Activated CD4-positive, alpha-beta T cell treated with anti-CD3 and anti-CD28 coated beads, Interleukin-2, amount 10 ng/mL, durations not matched to agents 24 days and 14 days (primary cell): ENCODE measurements at regions not wholly inside any gene's neighbourhood (a gene's known extent, or its start where the extent isn't known, plus 50 kb on each side); places are given as distances from the start of the nearest gene placed in this dataset.
"Not testable (repeated sequence)": the region's sequence is repeated elsewhere in the genome, so short reads cannot be mapped to it uniquely, and the experiment has no call there.

Source experiments
- DNase-seq: peaks from one replicate; pipeline ENCODE4 v3.0.0; 2022
- H3K27ac Mint-ChIP-seq: one replicate; pipeline ENCODE4 v1.8.0; 2022; ENCODE audit warnings: mild to moderate bottlenecking, mixed read lengths
- H3K27me3 Mint-ChIP-seq: one replicate; pipeline ENCODE4 v1.8.0; 2022; ENCODE audit warnings: mixed read lengths
- H3K36me3 Mint-ChIP-seq: one replicate; pipeline ENCODE4 v1.8.0; 2022; ENCODE audit warnings: low read depth, mild to moderate bottlenecking, mixed read lengths
- H3K4me1 Mint-ChIP-seq: one replicate; pipeline ENCODE4 v1.8.0; 2021; ENCODE audit warnings: mixed read lengths
- H3K4me3 Mint-ChIP-seq: one replicate; pipeline ENCODE4 v1.8.0; 2022; ENCODE audit warnings: mild to moderate bottlenecking, moderate library complexity, mixed read lengths
- H3K9me3 Mint-ChIP-seq: one replicate; pipeline ENCODE4 v1.8.0; 2021; ENCODE audit warnings: mixed read lengths
- intact Hi-C: fragments of 100-400 bp; cut with micrococcal nuclease; formaldehyde crosslinking; loops from one replicate; pipeline ENCODE4 v1.15.1; 2023

DNA sequence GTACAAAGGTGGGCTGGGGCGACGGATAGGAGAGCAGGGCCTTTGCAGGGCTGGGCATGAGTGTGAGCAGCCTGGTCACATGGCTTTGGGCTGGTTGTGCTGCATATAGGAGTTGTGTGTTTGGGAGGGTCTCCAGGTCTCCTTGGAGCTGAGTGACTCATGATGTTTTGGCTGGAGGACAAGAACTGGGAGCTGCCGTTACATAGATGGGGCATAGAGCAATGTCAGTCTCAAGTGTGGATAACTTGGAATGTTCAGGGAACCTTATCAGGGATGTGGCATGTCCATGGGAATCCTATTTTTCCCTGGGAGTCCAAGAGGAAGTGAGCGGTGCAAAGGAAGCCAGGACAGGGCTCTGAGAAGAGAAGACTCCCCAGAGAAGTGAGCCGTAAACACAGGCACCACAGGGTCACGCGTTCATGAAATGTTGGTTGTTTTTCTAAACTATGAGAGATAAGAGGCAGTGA is 136.4 kb upstream of the KCNE2 start:
- Mint-ChIP-seq H3K9me3 (peaks cover 3% of the 10 kb centered on the region), H3K27ac (no peak overlapping the region), H3K27me3 (no peaks in the 10 kb centered on the region), H3K4me1 (no peaks in the 10 kb centered on the region), H3K36me3 (no peaks in the 10 kb centered on the region), H3K4me3 (no peak overlapping the region)
- intact Hi-C loops = no loop called here
- DNase-seq = no peak

DNA sequence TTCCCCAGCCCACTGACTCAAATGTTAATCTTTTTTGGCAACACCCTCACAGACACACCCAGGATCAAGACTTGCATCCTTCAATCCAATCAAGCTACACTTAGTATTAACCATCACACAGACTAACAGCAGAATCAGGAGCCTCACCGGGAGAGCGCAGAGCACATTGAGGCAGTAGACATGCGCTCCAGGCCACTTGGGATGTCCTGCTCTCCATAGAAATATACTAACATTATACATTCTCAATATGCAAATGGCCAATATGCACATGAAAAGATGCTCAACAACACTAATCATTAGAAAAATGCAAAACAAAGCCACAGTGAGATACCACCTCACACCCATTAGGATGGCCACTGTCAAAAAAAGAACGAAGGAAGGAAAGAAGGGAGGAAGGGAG is 135.0 kb upstream of the KCNE2 start:
- no peak overlapping the region for H3K4me3 Mint-ChIP-seq
- intact Hi-C loops = no loop called here
- no peak overlapping the region for H3K27ac Mint-ChIP-seq
- no peaks in the 10 kb centered on the region for H3K36me3 Mint-ChIP-seq
- no peaks in the 10 kb centered on the region for H3K27me3 Mint-ChIP-seq
- no peaks in the 10 kb centered on the region for H3K4me1 Mint-ChIP-seq
- H3K9me3 Mint-ChIP-seq = peaks cover 1% of the 10 kb centered on the region
- no peak for DNase-seq

DNA sequence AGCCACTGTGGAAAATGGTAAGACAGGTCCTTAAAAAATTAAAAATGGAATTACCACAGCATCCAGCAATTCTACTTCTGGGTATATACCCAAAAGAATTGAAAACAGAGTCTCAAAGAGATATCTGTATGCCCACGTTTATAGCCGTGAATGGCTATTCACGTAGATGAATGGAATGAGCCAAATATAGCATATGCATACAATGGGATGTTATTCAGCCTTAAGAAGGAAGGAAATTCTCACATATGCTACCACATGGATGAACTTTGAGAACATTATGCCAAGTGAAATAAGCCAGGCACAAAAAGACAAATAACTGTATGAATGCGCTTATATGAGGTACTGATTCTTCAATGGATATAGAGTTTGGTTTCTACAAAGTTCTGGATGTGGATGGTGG is 134.5 kb upstream of the KCNE2 start:
- no peaks in the 10 kb centered on the region for H3K4me1 Mint-ChIP-seq
- no peaks in the 10 kb centered on the region for H3K36me3 Mint-ChIP-seq
- DNase-seq = no peak
- no peak overlapping the region for H3K27ac Mint-ChIP-seq
- no peaks in the 10 kb centered on the region for H3K9me3 Mint-ChIP-seq
- no peak overlapping the region for H3K4me3 Mint-ChIP-seq
- no peaks in the 10 kb centered on the region for H3K27me3 Mint-ChIP-seq
- intact Hi-C loops = no loop called here

DNA sequence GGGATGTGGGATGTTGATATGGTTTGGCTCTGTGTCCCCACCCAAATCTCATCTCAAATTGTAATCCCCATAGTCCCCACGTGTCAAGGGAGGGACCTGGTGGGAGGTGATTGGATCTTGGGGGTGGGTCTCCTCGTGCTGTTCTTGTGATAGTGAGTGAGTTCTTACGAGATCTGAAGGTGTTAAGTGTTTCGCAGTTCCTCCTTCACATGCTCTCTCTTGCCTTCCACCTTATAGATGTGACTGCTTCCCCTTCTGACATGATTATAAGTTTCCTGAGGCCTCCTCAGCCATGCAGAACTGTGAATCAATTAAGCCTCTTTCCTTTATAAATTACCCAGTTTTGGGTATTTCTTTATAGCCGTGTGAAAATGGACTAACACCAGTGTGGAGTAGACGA is 130.1 kb upstream of the KCNE2 start:
- H3K9me3 Mint-ChIP-seq, intact Hi-C loops, H3K36me3 Mint-ChIP-seq, DNase-seq, H3K27ac Mint-ChIP-seq, H3K4me3 Mint-ChIP-seq, H3K4me1 Mint-ChIP-seq, H3K27me3 Mint-ChIP-seq: not testable (repeated sequence)

DNA sequence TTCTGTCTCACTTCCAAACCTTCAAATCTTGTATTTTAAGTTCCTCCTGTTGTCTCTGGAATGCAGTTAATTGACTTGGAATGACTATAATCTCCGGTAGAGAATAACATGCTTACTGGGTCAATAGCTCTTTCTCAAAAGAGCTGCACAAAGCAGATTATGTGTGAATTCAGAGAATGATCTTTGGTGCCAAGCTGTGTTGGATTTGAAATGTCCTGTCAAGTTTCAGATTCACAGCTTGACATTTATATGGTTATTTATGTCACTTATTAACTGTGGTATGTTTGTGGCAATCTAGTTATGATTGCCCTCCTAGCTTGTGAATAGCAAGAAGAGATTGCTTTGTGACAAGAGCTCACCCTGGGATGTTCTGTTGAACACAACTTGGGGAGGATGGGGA is 128.3 kb upstream of the KCNE2 start:
- H3K9me3 Mint-ChIP-seq = peaks cover 5% of the 10 kb centered on the region
- H3K36me3 Mint-ChIP-seq = no peaks in the 10 kb centered on the region
- no peak overlapping the region for H3K27ac Mint-ChIP-seq
- no peak overlapping the region for H3K4me3 Mint-ChIP-seq
- intact Hi-C loops = no loop called here
- H3K27me3 Mint-ChIP-seq = peaks cover 5% of the 10 kb centered on the region
- DNase-seq = no peak
- H3K4me1 Mint-ChIP-seq = no peaks in the 10 kb centered on the region

DNA sequence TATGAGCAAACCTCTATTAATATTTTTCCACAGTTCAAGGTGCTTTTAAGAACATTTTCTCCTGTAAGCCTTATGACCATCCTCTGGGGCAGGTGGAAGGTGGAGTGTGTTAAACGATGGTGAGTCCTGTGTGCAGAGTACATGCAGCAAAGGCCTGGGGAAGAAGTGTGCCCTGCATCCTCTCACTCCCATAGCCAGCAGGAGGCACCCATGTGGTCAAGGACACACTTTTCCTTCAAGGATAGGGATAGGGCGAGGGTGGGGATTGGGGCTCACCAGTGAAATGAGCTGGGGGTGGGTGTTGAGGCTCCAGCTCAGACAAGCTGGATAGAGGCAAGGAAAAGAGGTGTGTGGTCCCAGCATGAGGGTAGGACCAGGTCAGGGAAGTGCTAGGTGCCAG is 120.8 kb upstream of the KCNE2 start:
- no peak for DNase-seq
- Mint-ChIP-seq H3K27ac (no peak overlapping the region), H3K36me3 (no peaks in the 10 kb centered on the region), H3K4me1 (peaks cover 5% of the 10 kb centered on the region), H3K9me3 (peaks cover 6% of the 10 kb centered on the region), H3K27me3 (peaks cover 2% of the 10 kb centered on the region), H3K4me3 (no peak overlapping the region)
- intact Hi-C loops = loop anchor here (5.0 kb wide), 1 partner anchor 321 kb away; no protein-coding TSS in a partner anchor

DNA sequence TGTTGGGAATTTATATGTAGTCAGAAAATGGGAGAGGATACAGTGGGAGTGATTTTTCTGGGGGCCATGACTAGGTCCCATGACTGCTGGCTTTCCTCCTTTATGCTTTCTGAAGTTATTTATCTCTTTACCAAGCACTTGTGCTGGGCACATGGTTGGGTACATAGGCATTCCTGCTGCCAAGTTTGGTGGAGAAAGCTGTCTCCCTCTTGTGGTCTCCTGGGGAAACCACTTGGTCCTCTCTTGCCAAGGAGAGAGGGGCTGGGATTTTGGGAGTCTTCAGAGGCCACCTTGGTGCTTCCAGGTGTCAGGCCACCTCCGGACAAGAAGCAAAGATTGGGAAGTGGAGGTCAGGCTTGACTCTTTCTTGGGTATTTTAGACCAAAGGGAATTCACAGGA is 120.2 kb upstream of the KCNE2 start:
- Mint-ChIP-seq H3K36me3 (peaks cover 1% of the 10 kb centered on the region), H3K27ac (no peak overlapping the region), H3K4me1 (peaks cover 5% of the 10 kb centered on the region), H3K27me3 (peaks cover 4% of the 10 kb centered on the region), H3K9me3 (peaks cover 6% of the 10 kb centered on the region), H3K4me3 (no peak overlapping the region)
- intact Hi-C loops = loop anchor here (5.0 kb wide), 1 partner anchor 321 kb away; no protein-coding TSS in a partner anchor
- peak; percentile 71 for DNase-seq

DNA sequence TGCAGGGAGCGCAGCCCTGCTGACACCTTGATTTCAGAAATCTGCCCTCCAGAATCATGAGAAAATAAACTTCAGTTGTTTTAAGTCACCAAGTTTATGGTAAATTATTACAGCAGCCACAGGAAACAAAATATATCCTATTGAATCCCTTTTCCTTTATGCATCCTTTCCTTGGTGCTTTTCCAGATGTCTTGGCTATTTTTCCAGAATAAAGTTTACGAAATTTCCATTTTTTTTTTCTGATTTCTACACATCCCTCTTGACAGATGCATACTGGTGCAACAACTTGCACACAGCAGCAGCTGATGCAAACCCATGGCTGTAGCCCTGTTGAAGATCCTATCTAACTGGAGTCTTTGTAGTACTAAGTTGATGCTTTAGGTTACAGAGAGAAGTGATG is 111.1 kb upstream of the KCNE2 start:
- intact Hi-C loops = no loop called here
- H3K36me3 Mint-ChIP-seq = peaks cover 1% of the 10 kb centered on the region
- no peak overlapping the region for H3K4me3 Mint-ChIP-seq
- peaks cover 14% of the 10 kb centered on the region for H3K27me3 Mint-ChIP-seq
- peaks cover 35% of the 10 kb centered on the region for H3K9me3 Mint-ChIP-seq
- H3K27ac Mint-ChIP-seq = no peak overlapping the region
- DNase-seq = no peak
- no peaks in the 10 kb centered on the region for H3K4me1 Mint-ChIP-seq

DNA sequence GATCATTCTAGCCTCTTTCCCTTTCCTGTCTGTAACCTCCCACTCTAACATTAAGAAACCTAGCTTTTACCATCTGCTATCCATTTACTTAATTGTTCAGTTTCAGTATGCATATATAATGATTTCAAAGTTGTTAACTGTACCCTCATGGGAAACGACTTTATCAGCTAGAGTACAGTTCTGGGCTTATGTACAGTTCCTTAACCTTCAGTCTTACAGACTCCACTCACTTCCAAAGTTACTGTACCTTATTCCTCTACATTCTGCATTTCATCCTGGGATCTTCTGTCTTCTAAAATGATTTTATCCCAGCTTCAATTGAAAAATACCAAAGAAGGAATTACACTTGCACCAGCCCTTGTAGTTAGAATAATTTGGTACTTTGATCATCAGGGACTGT is 108.7 kb upstream of the KCNE2 start:
- no peaks in the 10 kb centered on the region for H3K36me3 Mint-ChIP-seq
- no peak for DNase-seq
- peaks cover 41% of the 10 kb centered on the region for H3K9me3 Mint-ChIP-seq
- H3K4me1 Mint-ChIP-seq = no peaks in the 10 kb centered on the region
- H3K27me3 Mint-ChIP-seq = peaks cover 19% of the 10 kb centered on the region
- H3K4me3 Mint-ChIP-seq = no peak overlapping the region
- H3K27ac Mint-ChIP-seq = no peak overlapping the region
- intact Hi-C loops = no loop called here

DNA sequence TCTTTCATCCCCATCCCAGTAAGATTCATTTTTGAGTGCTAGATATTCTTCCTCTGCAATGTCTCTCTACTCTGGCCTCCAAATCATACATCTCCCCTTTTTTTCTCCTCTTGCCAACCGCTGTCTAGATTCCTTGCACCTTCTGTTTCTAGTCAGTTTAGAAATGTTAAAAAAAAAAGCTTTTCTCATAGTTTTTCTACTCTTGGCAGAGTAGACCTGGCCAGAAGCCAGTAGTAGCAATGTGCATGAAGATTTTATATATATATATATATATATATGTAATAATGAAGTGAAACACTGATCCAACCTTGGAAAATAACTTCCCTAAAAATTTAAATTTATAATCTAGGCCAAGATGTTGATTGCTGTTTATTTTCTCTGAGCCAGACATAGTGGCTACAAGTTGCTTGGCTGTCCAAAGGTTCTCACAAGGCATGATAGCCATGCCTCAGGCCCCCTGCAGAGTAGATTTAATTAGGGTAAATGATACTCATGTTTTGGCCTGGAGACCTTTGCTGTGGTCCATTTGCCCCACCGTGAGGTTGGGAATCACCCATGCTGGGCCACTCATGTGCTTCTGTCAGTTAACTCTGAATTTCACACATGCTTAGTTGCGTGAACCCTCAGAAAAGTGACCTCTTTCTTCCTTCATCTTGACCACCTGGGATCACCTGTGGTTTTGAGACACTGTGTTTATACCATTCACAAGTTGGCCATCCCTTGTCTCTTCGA is 103.4 kb upstream of the KCNE2 start:
- peaks cover 29% of the 10 kb centered on the region for H3K9me3 Mint-ChIP-seq
- DNase-seq = no peak
- H3K4me3 Mint-ChIP-seq = no peak overlapping the region
- H3K4me1 Mint-ChIP-seq = no peaks in the 10 kb centered on the region
- H3K27me3 Mint-ChIP-seq = peaks cover 19% of the 10 kb centered on the region
- H3K27ac Mint-ChIP-seq = no peak overlapping the region
- peaks cover 4% of the 10 kb centered on the region for H3K36me3 Mint-ChIP-seq
- intact Hi-C loops = no loop called here

DNA sequence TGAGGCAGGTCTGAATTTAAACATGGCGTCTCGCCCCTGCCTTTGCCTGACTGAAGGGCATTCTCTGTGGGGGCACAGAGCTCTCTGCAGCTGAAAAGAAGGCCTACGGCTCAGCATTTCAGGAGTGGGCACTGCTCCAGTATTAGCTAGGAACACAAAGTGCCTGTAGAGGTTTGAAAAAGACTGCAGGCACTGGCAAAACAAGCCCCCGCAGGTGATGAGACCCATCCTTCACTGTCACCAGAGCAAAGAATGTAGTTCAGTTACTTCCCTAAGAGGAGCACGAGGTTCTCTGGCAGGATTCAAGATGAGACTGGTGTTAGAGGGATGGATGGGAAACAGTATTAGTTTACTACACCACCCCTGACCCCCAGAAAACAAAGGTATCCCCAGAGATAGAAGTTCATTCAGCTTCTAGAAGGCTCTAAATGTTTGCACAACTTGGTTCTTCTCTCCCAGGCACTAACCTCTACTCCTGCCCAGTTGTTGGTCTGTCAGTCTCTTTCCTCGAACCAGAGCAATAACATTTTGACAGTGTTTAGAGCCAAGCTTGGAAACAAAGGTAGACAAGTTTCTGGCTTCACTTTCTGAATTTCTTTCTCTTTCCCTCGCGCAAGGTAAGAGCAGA is 101.9 kb upstream of the KCNE2 start:
- Mint-ChIP-seq H3K4me1 (no peaks in the 10 kb centered on the region), H3K4me3 (no peak overlapping the region), H3K36me3 (peaks cover 4% of the 10 kb centered on the region), H3K27me3 (peaks cover 15% of the 10 kb centered on the region), H3K9me3 (peaks cover 25% of the 10 kb centered on the region), H3K27ac (no peak overlapping the region)
- intact Hi-C loops = no loop called here
- DNase-seq = no peak

DNA sequence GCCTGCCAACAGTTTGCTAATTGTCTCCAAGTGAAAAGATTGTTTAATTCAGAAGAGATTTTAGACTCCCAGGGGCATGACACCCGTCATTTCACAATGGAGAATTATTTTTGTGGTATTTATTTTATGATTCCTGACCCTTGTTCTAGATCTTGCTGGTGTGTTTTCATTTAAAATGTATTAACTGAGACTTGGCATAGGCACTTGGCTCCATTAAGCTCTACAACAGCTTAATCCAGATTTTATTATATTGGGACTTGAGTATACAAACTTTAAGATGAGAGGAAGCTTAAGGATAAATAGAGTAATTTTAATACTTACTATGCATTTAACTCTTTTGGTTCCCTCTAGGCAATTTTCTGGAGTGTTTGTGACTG is 101.3 kb upstream of the KCNE2 start:
- peaks cover 22% of the 10 kb centered on the region for H3K9me3 Mint-ChIP-seq
- peaks cover 10% of the 10 kb centered on the region for H3K27me3 Mint-ChIP-seq
- no peak overlapping the region for H3K4me3 Mint-ChIP-seq
- intact Hi-C loops = no loop called here
- no peak for DNase-seq
- no peak overlapping the region for H3K27ac Mint-ChIP-seq
- no peaks in the 10 kb centered on the region for H3K4me1 Mint-ChIP-seq
- H3K36me3 Mint-ChIP-seq = peaks cover 4% of the 10 kb centered on the region

DNA sequence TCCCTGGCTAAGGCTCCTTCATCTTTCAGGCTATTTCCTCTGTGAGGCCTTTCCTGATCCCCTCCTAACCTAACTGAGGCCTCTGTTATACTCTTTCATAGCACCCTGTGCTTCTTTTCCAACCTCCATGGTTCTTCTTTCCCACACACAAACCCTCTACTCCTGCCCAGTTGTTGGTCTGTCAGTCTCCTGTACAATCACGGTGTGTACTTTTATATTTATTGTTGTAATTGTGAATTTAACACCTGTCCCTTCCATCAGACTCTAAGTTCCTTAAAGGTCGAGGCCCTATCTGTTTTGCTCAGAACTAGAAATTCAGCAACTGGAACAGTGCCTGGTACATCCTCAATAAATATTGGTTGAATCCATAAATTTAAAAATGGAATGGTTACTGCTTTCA is 100.2 kb upstream of the KCNE2 start:
- peaks cover 5% of the 10 kb centered on the region for H3K27me3 Mint-ChIP-seq
- no peak overlapping the region for H3K27ac Mint-ChIP-seq
- peaks cover 4% of the 10 kb centered on the region for H3K36me3 Mint-ChIP-seq
- no peak for DNase-seq
- peaks cover 17% of the 10 kb centered on the region for H3K9me3 Mint-ChIP-seq
- no peak overlapping the region for H3K4me3 Mint-ChIP-seq
- intact Hi-C loops = no loop called here
- H3K4me1 Mint-ChIP-seq = no peaks in the 10 kb centered on the region

DNA sequence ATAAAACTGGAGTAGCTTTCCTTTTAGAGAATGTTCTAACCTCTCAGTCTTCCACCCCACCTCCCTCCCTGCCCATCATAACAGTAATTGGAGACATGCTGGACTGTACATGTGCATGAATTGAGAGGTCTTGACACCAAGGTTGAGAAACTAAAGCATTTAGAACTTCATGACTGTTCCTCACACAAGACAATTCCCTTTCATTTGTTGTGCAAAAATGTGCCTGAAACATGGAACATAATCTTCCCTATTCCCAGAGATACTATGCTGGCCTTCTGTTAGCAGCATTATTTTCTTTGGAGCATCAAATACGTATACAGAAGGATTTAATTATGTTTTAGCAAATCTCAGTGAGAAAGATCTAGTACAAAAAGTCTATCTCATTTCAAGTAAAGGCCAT is 97.5 kb upstream of the KCNE2 start:
- DNase-seq = no peak
- Mint-ChIP-seq H3K27me3 (peaks cover 6% of the 10 kb centered on the region), H3K27ac (no peak overlapping the region), H3K4me3 (no peak overlapping the region), H3K4me1 (no peaks in the 10 kb centered on the region), H3K36me3 (peaks cover 4% of the 10 kb centered on the region), H3K9me3 (peaks cover 13% of the 10 kb centered on the region)
- intact Hi-C loops = no loop called here

DNA sequence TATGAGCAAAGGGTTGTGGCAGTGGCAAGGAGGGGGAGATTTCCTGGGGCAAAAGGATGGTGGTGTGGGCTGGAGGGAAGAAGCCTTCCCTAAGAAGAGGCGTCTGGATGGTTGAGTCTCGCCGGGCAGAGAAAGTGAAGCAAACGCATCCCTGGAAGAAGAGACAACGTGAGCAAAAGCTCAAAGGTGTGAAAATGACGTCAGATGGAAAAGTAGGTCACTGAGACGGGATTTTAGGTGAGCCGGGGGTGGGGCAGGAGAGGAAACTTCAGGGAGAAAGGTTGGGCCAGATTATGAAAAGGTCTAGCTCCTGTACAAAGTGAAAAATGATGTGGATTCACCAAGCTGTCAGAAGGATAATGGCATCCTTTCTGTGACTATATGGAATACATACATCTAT is 95.3 kb upstream of the KCNE2 start:
- no peak overlapping the region for H3K27ac Mint-ChIP-seq
- H3K4me1 Mint-ChIP-seq = no peaks in the 10 kb centered on the region
- intact Hi-C loops = no loop called here
- H3K9me3 Mint-ChIP-seq = peaks cover 8% of the 10 kb centered on the region
- no peak overlapping the region for H3K4me3 Mint-ChIP-seq
- DNase-seq = no peak
- no peaks in the 10 kb centered on the region for H3K36me3 Mint-ChIP-seq
- peaks cover 16% of the 10 kb centered on the region for H3K27me3 Mint-ChIP-seq
